SKM-1 (cell line): ENCODE measurements at regions not wholly inside any gene's neighbourhood (a gene's known extent, or its start where the extent isn't known, plus 50 kb on each side); places are given as distances from the start of the nearest gene placed in this dataset.

Experiments
- DNase-seq: peaks from one replicate; lab custom pipeline; 2025; ENCODE audit not compliant: unreplicated experiment; lab: John Stamatoyannopoulos, UW

DNA sequence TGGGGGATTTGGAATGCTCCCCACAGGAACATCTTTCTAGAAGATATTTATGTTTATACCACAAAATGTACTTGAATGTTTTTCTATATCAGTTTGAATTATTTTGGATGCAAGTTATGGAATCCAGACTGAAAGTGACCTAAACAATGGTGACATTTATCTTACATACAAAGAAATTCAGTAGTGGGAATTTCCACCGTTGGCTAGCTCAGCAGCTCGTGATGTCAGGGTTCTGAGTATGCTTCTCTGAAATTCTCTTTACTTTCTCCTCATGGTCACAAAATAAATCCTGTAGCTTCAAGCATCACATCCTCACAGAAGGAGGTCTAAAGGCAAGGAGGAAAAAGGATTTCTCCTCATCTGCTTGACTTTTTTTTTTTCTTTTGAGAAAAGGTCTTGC is 105.3 kb downstream of the AKAIN1 start:
- no peak for DNase-seq

DNA sequence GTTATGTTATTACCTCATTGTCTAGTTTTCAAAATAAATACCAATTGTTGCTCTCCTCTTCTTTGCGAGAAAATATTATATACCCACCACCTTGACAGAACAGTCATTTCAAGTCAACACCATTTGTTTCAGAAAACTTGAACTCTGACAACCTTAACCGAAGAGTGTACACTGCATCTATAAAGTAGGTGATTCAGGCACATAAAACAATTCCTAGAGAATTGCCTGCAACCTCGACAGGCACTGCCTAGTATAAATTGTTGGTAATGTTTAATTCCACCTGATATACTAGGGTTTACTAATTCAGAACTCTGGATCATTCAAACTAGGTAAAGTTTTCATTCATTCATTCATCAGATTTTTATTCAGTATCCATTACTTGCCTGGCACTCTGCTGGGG is 121.8 kb downstream of the AKAIN1 start:
- no peak for DNase-seq

DNA sequence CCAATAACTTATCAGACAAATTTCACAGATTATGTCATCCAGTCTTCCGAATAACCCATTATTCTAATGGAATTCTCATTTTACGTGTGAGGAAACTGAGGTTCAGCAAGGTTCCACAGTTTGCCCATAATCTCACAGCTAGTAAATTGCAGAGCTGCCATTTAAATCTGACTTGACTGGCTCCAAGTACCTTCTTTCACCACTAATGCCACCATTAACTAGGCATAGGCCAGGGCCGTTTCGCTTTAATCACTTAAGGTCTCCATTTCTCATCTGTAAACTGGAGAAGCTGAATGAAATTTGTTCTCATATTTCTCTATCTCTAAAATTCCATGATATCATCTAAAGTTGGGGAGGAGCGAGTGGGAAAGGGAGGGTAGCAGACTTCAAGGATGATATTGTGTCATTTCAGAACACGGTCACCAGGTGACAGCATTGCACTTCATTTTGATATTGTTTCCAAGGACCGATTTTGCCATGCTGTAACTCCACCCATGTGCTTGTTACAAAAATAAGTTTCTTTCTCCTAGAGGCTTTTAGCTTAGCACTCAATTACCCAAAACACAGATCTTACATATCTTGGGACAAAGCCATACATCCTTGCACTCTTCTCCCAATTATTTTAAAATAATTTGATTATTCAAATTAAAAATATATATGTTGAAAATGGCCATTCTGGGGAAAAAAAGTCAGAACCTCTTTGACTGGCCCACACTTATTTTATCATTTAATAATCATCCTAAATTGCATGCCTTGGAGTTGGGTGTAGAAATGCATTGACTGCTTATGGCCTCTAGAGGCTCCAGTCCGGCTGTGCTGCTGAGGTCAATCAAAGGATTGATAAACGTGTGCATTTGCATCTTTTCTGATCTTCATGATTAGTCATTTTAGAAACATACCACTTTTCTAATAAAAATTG is 123.8 kb downstream of the AKAIN1 start:
- no peak for DNase-seq

DNA sequence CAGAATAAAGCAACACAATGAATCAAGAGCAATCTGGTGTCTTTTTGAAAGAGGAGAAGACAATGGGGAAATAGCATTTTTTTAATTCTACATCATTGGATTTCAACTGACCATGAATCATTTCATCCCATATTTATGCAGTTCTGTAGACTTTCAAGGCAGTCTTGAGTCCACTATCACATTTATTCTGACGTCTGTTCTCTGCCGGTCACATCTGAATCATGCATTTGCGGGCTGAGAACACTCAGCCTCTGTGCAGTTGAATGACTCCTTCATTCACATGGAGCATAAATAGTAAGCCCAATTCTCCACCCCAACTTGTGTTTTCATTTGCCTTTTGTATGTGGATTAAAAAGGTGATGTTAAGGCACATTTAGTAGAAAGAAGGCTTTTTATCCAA is 128.2 kb downstream of the AKAIN1 start:
- DNase-seq = no peak

DNA sequence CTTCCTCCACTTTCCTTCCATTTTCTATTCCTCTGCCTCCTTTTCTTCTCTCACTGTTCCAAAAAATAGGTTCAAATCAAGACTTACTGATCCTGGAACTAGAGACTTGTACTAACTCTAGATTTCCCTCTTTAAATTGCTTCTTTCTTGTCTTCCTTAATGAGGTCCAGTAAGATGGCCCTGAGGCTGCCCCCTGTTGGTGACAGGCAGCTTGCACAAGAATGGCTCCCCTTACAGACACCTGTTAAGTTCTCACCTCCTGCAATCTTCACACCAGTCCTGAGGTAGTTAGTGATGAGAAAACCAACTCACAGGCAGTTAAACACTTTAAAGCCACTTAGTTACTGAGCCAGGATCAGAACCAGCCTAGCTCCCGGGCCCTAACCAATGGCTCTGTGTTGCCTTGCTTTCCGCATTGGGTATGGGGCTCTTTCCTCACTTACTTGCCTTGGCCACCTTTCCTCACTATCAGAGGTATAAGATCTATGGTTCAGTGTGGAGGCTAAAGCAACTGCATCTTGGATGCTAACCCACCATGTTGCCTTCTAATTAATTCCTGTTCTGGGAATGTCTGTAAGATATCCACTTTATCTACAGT is 130.6 kb downstream of the AKAIN1 start:
- DNase-seq = no peak

DNA sequence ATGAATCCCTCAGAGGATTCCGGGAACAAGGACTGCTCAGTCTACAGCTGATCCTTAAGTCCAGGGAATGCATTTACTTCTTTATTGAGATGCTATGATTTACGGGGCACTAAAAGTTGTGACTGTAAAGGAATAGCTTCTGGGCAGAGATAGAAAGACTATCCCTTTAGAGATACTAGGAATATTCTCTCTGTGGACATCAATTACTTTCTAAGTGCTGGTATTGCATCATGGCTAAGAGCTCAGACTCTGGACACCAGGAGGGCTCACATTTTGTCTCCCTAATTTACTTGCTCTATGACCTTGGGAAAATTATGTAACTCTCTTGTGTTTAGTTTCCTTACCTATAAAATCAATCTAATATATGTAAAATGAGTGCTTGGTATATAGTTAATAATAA is 131.4 kb downstream of the AKAIN1 start:
- no peak for DNase-seq

DNA sequence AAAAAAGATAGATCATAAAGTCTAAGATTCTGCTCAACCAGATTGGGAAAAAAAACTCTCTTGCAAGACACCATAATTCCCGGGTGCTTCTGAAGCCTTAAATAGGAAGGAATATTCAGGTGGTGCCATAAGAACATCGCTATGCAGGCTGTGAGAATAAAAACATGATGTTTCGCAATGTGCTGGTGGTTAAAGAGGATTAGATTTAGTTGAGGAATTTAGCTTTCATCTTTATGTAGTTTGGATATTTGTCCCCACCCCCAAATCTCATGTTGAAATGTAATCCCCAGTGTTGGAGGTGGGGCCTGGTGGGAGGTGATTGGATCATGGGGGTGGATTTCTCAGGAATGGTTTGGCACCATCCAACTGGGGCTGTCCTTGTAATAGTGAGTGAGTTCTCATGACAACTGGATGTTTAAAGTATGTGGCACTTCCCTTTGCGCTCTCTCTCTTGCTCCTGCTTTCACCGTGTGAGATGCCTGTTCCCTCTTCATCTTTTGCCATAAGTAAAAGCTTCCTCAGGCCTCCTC is 132.2 kb downstream of the AKAIN1 start:
- DNase-seq = no peak

DNA sequence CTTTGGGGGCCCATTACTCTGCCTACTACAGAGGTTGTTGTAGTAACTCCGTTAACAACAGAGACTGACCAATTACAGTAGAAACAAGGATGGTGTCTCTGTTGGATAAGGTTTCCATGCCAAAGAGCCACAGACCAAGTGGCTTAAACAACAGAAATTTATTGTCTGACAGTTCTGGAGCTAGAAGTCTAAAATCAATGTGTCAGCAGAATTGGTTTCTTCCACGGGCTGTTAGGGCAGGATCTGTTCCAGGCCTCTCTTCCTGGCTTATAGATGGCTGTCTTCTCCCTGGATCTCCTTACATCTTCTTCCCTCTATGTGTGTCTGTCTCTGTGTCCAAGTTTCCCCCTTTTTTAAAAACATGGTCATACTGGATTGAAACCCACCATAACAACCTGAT is 135.3 kb downstream of the AKAIN1 start:
- DNase-seq = no peak

DNA sequence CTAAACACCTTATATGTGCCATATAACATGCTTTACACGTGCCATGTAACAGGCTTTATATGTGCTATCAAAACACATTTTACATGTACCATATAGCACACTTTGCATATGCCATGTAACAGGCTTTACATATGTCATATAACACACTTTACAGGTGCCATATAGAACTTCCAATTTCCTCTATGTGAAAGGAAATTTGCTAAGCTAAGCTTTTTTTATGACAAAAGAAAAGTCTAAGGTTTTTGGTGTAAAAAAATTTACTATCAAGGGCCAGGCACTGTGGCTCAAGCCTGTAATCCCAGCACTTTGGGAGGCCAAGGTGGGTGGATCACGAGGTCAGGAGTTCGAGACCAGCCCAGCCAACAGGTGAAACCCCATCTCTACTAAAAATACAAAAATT is 136.5 kb downstream of the AKAIN1 start:
- DNase-seq = no peak

DNA sequence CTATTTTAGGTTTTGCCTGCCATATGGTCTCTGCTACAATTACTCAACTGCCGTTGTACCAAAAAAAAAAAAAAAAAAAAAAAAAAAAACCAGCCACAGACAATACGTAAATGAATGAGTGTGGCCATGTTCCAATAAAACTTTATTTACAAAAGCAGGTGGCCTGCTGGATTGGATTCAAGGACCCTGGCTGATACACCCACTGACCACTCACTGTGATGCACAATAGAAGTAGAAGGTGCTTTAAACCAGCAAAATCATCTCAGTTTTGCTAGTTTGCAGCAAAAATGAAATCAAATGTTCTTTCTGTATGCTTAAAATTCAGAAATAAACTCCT is 137.4 kb downstream of the AKAIN1 start:
- DNase-seq = no peak

DNA sequence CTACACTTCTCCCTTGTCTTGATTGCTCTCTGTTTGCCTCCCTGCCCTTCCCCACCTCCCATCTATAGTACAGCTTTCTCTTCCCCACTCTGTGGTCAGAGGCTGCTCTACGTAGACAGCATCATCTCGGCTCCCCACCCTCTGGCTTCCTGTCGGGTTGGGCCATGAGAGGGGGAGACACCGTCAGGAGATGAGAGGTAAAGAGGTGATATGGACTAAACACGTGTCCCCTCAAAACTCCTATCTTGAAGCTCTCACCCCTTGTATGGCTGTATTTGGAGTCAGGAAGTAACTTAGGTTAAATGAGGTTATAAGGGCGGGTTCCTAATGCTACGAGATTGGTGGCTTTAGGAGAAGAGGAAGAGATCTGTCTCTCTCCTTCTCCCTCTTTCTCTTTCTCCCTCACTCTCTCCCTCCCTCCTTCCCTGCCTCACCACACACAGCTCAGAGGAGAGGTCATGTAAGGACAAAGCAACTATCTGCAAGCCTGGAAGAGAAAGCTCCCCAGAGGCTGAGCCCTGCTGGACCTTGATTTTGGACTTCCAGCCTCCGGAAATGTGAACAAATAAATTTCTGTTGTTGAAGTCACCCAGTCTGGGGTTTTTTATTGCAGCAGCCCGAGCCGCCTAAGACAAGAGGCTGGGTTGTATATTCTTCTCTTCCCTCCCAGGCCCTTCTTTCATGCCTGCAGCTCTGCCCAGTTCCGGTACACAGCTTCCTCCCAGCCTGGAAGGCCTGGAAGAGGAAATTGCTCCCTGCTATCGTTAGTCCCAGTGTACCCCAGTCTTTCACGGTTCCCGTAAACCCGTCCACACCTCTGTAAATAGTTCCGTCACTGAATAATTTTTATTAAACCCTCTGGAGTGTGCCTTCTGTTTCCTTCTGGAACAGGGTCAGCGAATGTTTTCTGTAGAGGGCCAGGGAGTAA is 138.0 kb downstream of the AKAIN1 start:
- DNase-seq = peak; percentile 52

DNA sequence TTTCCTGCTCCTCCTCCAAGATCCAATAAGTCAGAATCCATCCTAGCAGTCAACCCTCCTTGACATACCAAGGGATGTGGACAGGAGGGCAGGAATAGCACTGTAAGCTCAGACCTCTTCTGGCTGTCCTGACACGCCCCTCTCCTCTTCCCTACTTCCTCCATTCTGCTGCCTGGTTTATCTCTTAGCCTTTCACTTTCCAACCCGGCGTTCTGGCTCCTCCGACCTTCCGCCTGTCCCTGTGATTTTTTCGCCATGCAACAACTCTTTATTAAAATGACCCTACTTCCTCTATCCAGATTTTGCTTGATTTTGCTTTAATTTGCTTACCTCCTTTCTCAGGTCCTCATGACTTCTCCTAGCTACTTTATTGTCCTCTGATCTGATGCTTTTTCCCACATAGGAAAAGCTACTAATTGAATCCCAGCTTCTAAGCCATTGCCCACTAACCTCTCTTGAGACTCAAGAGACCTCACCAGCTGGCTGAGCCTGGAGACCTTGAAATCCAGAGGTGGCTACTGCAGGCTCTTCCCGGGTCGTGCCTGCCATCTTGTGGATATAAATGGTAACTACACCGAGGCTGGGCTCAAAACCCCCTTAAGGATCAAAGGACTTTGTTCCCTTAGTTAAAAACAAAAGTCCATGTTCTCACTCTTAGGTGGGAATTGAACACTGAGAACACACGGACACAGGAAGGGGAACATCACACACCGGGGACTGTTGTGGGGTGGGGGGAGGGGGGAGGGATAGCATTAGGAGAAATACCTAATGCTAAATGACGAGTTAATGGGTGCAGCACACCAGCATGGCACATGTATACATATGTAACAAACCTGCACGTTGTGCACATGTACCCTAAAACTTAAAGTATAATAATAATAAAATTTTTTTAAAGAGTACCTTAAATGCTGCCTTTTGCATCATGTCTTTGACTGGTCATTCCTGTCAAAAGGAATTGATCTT is 139.4 kb downstream of the AKAIN1 start:
- peak; percentile 41 for DNase-seq

DNA sequence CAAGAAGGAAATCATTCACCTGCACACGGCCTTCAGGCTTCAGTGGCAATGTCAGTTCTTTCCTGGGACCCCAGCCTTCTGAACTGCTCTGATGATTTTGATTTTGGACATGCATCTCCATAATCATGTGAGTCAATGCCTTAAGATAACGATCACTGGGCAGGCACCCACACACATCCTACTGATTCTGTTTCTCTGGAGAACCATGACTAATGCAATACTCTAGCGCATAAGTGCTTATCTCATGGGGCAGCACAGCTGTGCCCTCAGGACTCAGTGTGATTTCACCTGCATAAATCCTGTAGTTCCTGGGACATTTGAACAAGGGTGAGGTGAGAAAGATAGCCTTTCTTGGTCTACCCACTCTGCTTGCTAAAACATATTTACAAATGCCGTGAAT is 144.6 kb downstream of the AKAIN1 start:
- no peak for DNase-seq

DNA sequence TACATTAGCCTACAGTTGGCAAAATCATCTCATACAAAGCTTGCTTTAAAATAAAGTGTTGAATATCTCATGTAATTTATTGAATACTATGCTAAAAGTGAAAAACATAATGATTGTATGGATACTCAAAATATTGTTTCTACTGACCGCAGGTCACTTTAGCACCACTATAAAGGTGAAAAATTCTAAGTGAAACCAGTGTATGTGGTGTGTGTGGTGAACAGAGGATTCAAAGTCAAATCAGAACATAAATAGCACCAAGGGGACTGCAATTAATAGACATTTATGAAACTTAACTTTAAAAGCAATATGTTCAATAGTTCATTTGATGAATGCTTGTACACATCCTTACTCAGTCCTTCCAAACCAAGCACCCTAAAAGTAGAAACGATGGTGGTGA is 145.8 kb downstream of the AKAIN1 start:
- DNase-seq = no peak

DNA sequence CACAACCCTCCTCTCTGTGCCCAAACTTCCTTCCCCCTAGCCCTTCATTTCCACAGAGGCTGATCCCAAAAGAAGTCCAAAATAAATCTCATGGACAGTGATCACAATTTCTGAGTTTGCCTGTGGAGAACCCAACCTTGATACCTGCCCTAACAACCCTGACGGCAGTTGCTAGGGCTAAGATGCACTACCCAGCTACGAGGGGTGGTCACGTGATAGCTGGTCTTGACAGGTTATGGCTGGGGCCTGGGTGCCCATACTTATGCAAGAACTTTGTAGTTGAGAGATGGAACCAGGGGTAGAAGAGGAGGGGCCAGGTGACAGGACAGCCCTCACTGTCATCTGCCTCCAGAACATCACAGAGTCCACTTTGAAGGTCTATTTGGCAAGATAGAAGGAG is 147.9 kb downstream of the AKAIN1 start:
- no peak for DNase-seq

DNA sequence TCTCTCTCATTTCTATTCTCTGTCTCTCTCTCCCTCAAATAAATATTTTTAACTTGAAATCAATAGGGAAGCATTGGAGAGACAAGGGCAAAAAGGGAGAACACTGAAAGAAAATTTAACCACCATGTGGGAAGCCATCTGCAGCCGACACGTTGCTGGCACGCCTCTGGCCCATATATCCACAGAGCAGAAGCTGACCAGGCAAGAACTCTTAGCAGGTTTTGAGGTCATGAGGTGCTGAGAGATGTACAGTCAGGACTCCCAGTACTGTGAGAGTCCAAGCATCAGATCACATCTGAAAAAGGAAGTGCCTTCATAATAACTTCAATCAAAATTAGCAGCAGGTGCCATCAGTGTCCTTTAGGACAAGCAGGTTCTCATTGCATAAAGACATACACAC is 156.6 kb downstream of the AKAIN1 start:
- no peak for DNase-seq

DNA sequence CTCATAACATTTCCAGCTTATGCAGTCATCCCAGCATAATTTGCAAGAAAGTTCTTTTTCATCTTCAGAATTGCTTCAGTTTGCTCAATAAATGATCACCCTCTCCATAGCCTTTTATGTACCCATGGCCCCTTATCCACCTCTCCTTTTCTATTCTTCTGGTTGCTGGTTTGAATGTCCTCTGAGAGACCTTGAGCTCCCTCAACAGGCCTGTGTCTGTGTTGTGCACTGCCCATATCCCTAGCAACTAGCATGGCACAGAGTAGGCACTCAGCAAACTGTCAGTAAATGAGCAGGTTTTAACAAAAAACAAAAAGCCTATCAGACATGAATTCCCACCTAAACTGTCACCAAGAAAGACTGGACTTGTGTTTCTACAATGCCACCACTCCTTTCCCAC is 160.5 kb downstream of the AKAIN1 start:
- no peak for DNase-seq

DNA sequence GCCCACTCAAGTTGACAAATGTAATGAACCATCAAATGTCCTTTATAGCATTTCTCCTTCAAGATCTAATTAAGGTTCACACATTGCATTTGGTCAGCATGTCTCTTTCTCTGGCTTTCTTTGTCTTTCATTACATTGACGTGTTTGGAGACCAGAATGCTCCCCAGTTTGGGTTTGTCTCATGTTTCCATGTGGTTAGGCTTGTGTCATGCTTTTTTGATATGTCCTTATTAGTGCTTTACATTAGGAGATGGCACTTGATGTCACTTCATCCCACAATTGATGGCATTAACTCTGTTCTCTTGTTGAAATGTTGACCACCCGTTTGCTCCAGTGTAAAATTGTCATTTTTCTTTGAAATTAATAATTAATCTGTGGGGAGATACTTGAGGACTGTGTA is 165.8 kb downstream of the AKAIN1 start:
- no peak for DNase-seq

DNA sequence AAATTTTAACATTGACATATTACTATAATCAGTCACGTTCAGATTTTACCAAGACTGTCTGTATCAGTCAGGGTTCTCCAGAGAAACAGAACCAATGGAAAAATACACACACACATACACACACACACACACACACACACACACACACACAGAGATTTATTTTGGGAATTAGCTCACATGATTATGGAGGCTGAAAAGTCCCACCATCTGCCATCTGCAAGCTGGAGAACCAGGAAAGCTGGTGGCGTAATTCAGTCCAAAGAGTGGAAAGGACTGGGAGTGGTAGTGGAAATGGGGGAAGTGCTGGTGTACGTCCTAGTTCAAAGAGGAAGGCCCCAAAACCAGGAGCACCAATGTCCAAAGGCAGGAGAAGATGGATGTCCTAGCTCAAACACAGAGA is 166.4 kb downstream of the AKAIN1 start:
- no peak for DNase-seq

DNA sequence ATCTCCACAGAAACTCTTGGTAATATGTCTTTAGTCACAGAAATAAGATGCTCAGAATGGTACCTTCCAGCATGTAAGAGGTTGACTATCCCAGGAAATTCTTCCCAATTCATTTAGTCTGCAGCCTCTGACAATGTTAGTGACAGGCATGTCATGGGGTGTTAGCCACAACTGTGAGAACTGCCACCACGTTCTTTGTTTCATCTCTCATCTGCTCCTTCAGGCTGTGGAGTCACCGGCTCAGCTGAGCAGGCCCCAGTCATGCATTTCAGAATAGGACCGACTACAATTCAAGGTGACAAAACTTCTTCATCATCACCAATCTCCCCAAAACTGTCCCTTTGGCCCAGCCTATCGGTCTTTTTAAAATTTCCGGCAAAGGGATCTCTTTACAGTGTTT is 167.5 kb downstream of the AKAIN1 start:
- DNase-seq = no peak
